ENCODE measurements at regions not wholly inside any gene's neighbourhood (a gene's known extent, or its start where the extent isn't known, plus 50 kb on each side); places are given as distances from the start of the nearest gene placed in this dataset.

GRCh38 chr21:23809573-23809972 is 1797.7 kb downstream of the MRPL39 start:
- no peak for TF ChIP-seq POLR2A (IDR thresholded peaks at IDR 0.05)
- TF ChIP-seq CTCF (IDR thresholded peaks at IDR 0.05) = no peak
- no peak for TF ChIP-seq POLR2AphosphoS5 (IDR thresholded peaks at IDR 0.05)
- no peak for TF ChIP-seq EP300 (IDR thresholded peaks at IDR 0.05)
